Stomach (tissue), 8 donors: ENCODE measurements at regions not wholly inside any gene's neighbourhood (a gene's known extent, or its start where the extent isn't known, plus 50 kb on each side); places are given as distances from the start of the nearest gene placed in this dataset.

ENCODE experiments used
- DNase-seq, 2 donors: peaks; one replicate each; pipeline versions ENCODE4 v3.0.0 to v3.0.0-alpha.2; 2013 to 2019
- H3K27ac ChIP-seq, 5 donors: fragments of 200-600 bp in 4 of 5; sonication (generic) in 4 of 5; one replicate each; pipeline ENCODE4 v1.5.1; 2013 to 2019; ENCODE audit warnings: mild to moderate bottlenecking in 1 of 5, moderate library complexity in 1 of 5
- H3K27me3 ChIP-seq, 3 donors: fragments of 200-600 bp; sonication (generic); one replicate each; pipeline ENCODE4 v1.5.1; 2017 to 2019; ENCODE audit warnings: mixed run types in 1 of 3
- H3K36me3 ChIP-seq, 4 donors: fragments of 200-600 bp; sonication (generic); 1 replicate in 3 of 4; 2 replicates in 1 of 4; pipeline ENCODE4 v1.5.1; 2016 to 2019
- H3K4me1 ChIP-seq, 4 donors: fragments of 200-600 bp; sonication (generic); one replicate each; pipeline ENCODE4 v1.5.1; 2016 to 2019
- H3K4me3 ChIP-seq, 4 donors: fragments of 200-600 bp; sonication (generic) in 3 of 4; one replicate each; pipeline ENCODE4 v1.5.1; 2016 to 2019; ENCODE audit warnings: mild to moderate bottlenecking in 1 of 4
- H3K9me3 ChIP-seq, 4 donors: fragments of 200-600 bp; sonication (generic); one replicate each; pipeline ENCODE4 v1.5.1; 2016 to 2019
- EP300 ChIP-seq: sonication (generic); formaldehyde crosslinking; IDR thresholded peaks from one replicate; pipeline ENCODE4 v1.6.1; 2017; ENCODE audit warnings: antibody characterized with exemption
- POLR2A ChIP-seq, 4 donors: fragments of 450-650 bp; IDR thresholded peaks; one replicate each; pipeline ENCODE4 v1.6.1; 2016; ENCODE audit warnings: antibody characterized with exemption in 4 of 4, control low read depth in 2 of 4, mild to moderate bottlenecking in 1 of 4, moderate library complexity in 1 of 4
- POLR2AphosphoS5 ChIP-seq, 3 donors: sonication (generic); formaldehyde crosslinking; IDR thresholded peaks; one replicate each; pipeline ENCODE4 v1.6.1; 2016; ENCODE audit warnings: antibody characterized with exemption in 3 of 3
- WGBS, 5 donors: extraction: QIAGEN DNeasy Blood & Tissue Kit in 3 of 5; methylation state at CpG; one replicate each; pipeline versions ENCODE4 v1.1.5 to v1.1.7; 2013 to 2018; 5-methylcytosine and 5-hydroxymethylcytosine counted together
- intact Hi-C: fragments of 100-400 bp; cut with DNase I; formaldehyde crosslinking; loops from one replicate; pipeline ENCODE4 v1.15.1; 2023; ENCODE audit warnings: low total_unique reads
- TF ChIP-seq, protein P1 (sequence below), 7 experiments: fragments of 450-650 bp in 4 of 7; fragments of 200-600 bp in 3 of 7; sonication (generic) in 3 of 7; IDR thresholded peaks; one replicate each; pipeline ENCODE4 v1.5.1; 2016 to 2019; ENCODE audit warnings: antibody characterized with exemption in 7 of 7, control low read depth in 2 of 7, mild to moderate bottlenecking in 1 of 7
- donor health status: healthy with polysubstance abuse.
- donor health status: Bipolar disorder and iron deficiency.
- donor health status: healthy.

DNA sequence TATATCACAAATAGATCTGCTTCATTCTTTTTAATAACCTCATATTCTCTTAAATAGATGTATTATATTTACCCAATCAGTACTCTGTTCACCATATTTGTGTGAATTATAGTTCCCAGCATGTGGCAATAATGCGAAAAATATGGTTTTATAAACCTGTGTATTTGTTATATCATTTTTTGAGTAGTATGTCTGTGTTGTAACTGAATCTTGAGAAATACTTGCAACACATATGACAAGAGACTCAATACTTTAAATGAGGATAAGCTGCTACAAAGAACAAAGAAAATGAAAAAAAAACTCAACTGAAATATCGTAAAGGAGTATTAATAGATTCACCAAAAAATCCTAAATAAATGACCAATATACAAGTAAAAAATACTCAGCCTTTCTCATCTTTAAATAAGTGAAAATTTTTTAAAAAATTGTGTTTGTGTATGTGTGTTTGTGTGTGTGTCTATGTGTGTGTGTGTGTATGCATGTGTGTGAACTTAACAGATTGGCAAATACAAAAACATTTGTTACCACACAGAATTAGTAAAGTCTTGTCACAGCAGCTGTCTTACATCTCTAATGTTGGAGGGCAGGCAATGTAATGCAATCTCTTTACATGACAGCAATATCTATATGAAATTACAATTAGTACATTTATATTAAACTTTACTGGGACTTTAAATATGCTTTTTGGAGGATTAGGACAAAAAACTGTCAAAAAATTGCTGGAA, 441.9 kb upstream of the MGAT4C start:
- H3K4me1 ChIP-seq = no peaks in the 10 kb centered on the region
- no peaks in the 10 kb centered on the region for H3K36me3 ChIP-seq
- TF ChIP-seq POLR2A (IDR thresholded peaks at IDR 0.05) (no peak), POLR2AphosphoS5 (IDR thresholded peaks at IDR 0.05) (no peak), EP300 (no peak)
- TF ChIP-seq, protein P1, sequence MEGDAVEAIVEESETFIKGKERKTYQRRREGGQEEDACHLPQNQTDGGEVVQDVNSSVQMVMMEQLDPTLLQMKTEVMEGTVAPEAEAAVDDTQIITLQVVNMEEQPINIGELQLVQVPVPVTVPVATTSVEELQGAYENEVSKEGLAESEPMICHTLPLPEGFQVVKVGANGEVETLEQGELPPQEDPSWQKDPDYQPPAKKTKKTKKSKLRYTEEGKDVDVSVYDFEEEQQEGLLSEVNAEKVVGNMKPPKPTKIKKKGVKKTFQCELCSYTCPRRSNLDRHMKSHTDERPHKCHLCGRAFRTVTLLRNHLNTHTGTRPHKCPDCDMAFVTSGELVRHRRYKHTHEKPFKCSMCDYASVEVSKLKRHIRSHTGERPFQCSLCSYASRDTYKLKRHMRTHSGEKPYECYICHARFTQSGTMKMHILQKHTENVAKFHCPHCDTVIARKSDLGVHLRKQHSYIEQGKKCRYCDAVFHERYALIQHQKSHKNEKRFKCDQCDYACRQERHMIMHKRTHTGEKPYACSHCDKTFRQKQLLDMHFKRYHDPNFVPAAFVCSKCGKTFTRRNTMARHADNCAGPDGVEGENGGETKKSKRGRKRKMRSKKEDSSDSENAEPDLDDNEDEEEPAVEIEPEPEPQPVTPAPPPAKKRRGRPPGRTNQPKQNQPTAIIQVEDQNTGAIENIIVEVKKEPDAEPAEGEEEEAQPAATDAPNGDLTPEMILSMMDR (IDR thresholded peaks at IDR 0.05) = no peak
- no peaks in the 10 kb centered on the region for H3K9me3 ChIP-seq
- WGBS, 5 donors = 73 to 84% (median 77%) methylated on average over 2 of the region's 2 CpGs
- intact Hi-C loops = no loop called here
- H3K27me3 ChIP-seq = no peaks in the 10 kb centered on the region
- H3K4me3 ChIP-seq = no peak overlapping the region
- DNase-seq = no peak
- H3K27ac ChIP-seq = no peak overlapping the region

- TF ChIP-seq POLR2AphosphoS5 (IDR thresholded peaks at IDR 0.05) (no peak), EP300 (no peak), POLR2A (IDR thresholded peaks at IDR 0.05) (no peak)
- TF ChIP-seq, protein P1 (IDR thresholded peaks at IDR 0.05) = no peak
- Histone ChIP-seq H3K27me3 (no peaks in the 10 kb centered on the region), H3K9me3 (peaks cover 0 to 6% (median 0%) of the 10 kb centered on the region in 4 donors), H3K4me3 (no peak overlapping the region), H3K27ac (no peak overlapping the region), H3K4me1 (no peaks in the 10 kb centered on the region), H3K36me3 (no peaks in the 10 kb centered on the region)
- no peak for DNase-seq
- intact Hi-C loops = no loop called here
- 55 to 63% (median 60%) methylated on average over 6 of the region's 6 CpGs for WGBS, 5 donors
These were observed 427.5 kb upstream of the MGAT4C start for GRCh38 chr12:86683568-86684304.

DNA sequence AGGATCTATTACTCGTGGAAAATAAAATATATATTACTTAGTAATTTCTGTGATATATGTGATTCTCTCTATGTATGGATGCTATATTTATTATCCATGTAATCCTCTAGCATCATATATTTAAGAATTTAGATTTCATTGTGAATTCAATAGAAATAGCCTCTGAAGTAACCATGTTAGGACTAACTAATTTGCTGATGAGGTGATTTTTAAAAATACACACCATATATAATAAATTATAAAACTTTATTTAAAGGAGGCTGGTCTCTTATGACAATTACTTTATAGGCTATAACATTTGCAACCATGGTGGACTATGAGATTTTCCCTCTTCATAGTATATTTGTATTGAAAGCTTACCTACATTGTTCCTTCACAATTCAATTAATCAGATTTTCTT, 424.9 kb upstream of the MGAT4C start:
- peaks cover 0 to 2% (median 0%) of the 10 kb centered on the region in 4 donors for H3K9me3 ChIP-seq
- H3K27me3 ChIP-seq = no peaks in the 10 kb centered on the region
- no peak overlapping the region for H3K4me3 ChIP-seq
- DNase-seq = no peak
- H3K4me1 ChIP-seq = no peaks in the 10 kb centered on the region
- TF ChIP-seq, protein P1 (IDR thresholded peaks at IDR 0.05) = no peak
- no peak for TF ChIP-seq EP300
- no peak for TF ChIP-seq POLR2A (IDR thresholded peaks at IDR 0.05)
- no peak for TF ChIP-seq POLR2AphosphoS5 (IDR thresholded peaks at IDR 0.05)
- intact Hi-C loops = no loop called here
- no peaks in the 10 kb centered on the region for H3K36me3 ChIP-seq
- 21 to 44% (median 33%) methylated on average over 1 of the region's 1 CpG for WGBS, 5 donors
- H3K27ac ChIP-seq = no peak overlapping the region

GRCh38 chr12:86675197-86675596, 419.0 kb upstream of the MGAT4C start:
- no peaks in the 10 kb centered on the region for H3K9me3 ChIP-seq
- no peaks in the 10 kb centered on the region for H3K4me1 ChIP-seq
- H3K36me3 ChIP-seq = no peaks in the 10 kb centered on the region
- no peak overlapping the region for H3K27ac ChIP-seq
- intact Hi-C loops = no loop called here
- WGBS, 5 donors = 57 to 73% (median 67%) methylated on average over 3 of the region's 3 CpGs
- no peak for DNase-seq
- H3K4me3 ChIP-seq = no peak overlapping the region
- TF ChIP-seq POLR2AphosphoS5 (IDR thresholded peaks at IDR 0.05) (no peak), POLR2A (IDR thresholded peaks at IDR 0.05) (no peak)
- no peaks in the 10 kb centered on the region for H3K27me3 ChIP-seq
